ENCODE measurements at regions not wholly inside any gene's neighbourhood (a gene's known extent, or its start where the extent isn't known, plus 50 kb on each side); places are given as distances from the start of the nearest gene placed in this dataset.

DNA sequence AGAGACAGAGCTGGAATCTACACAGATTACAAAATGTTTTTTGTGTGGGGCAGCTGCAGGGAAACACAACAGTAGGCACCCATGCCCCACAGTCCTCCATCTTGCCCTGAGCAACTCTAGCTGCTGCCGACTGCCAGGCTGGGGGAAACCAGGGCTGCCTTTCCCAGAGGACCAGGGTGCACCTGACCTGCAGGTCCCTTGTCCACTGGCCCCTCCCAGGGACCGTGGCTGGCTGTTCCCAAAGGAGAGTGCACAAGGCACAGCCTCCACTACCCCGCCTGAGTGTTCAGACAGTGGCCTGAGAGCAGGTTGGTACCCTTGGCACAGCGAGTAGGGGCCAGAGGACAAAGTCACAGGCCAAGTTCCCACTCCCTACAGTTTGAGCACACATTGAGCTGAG lies 181.8 kb downstream of the BARX2 start:
- DNase-seq (ENCODE audit: low read depth, low spot score) (no peak), ATAC-seq (no peak)
- BruUV-seq (replicated peaks), result no TSS peak
- Histone ChIP-seq H3K4me2 (ENCODE audit: low read length) (no peak overlapping the region), H3K9me2 (ENCODE audit: insufficient read depth) (no peaks in the 10 kb centered on the region), H3K27ac (ENCODE audit: low read depth, low read length) (no peak overlapping the region), H3K4me3 (replicated peaks in 1 of 2; ENCODE audit: low read depth in 1 of 2, low read length in 2 of 2) (no peak overlapping the region), H4K20me1 (ENCODE audit: insufficient read depth) (no peaks in the 10 kb centered on the region), H3K9me3 (ENCODE audit: control insufficient read depth in 1 of 2, insufficient read depth in 1 of 2, low read depth in 1 of 2, low read length in 2 of 2) (no peaks in the 10 kb centered on the region), H3K9ac (ENCODE audit: low read length) (no peak overlapping the region), H3K79me2 (ENCODE audit: insufficient read depth, low read length) (no peaks in the 10 kb centered on the region), H3K4me1 (ENCODE audit: control insufficient read depth in 1 of 2, insufficient read depth in 2 of 2, low read length in 2 of 2) (no peaks in the 10 kb centered on the region), H2AFZ (ENCODE audit: low read depth, low read length, poor library complexity, severe bottlenecking) (no peak overlapping the region), H3K36me3 (ENCODE audit: control insufficient read depth in 1 of 2, insufficient read depth in 2 of 2, low read length in 2 of 2) (no peaks in the 10 kb centered on the region), H3K27me3 (ENCODE audit: insufficient read depth, low read length) (0 out of 2 replicates have a peak, but pooled peaks cover 3% of the 10 kb centered on the region)
- TF ChIP-seq JUND (IDR thresholded peaks at IDR 0.05) (no peak), FOSL1 (IDR thresholded peaks at IDR 0.05; ENCODE audit: low read depth) (no peak), CEBPB (IDR thresholded peaks at IDR 0.05; ENCODE audit: low read depth) (no peak), EZH2phosphoT487 (IDR thresholded peaks at IDR 0.05; ENCODE audit: borderline replicate concordance) (no peak), SIN3A (IDR thresholded peaks at IDR 0.05; ENCODE audit: low read depth) (no peak), EZH2 (IDR thresholded peaks at IDR 0.05) (no peak), SP1 (IDR thresholded peaks at IDR 0.05; ENCODE audit: low read depth) (no peak), ZFX (IDR thresholded peaks at IDR 0.05) (no peak), SRF (IDR thresholded peaks at IDR 0.05; ENCODE audit: low read depth) (no peak)
- ChIA-PET RAD21 (ENCODE audit: low non-redundant PET in 1 of 2, low total read pairs in 2 of 2, uncharacterized antibody in 2 of 2, unreplicated experiment in 2 of 2) (no interaction called here), POLR2A (no interaction called here), CTCF (no interaction called here)
- intact Hi-C loops (cut with micrococcal nuclease), result no loop called here

DNA sequence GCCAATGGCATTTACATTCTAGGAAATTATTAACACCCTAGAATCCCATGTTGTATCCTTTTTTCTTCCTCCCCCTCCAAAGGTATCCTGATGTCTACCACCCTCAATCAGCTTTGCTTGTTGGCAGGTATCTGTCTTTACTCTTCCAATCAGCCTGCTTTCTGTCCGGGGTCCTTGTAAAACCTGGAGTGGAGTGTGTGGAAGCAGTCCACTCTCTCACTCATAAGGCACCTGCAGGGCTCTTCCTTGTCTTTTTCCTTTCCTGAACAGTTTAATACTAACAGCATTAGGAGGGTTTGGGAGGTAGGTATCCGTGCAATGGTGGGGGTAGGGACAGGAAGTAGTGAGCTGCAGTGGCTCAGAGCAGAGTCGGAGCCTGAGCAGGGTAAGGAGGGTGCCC lies 193.4 kb downstream of the BARX2 start:
- POLR2A ChIA-PET, result no interaction called here
- Histone ChIP-seq H3K27me3 (ENCODE audit: insufficient read depth, low read length) (no peaks in the 10 kb centered on the region), H3K4me1 (ENCODE audit: control insufficient read depth in 1 of 2, insufficient read depth in 2 of 2, low read length in 2 of 2) (no peaks in the 10 kb centered on the region), H3K4me2 (ENCODE audit: low read length) (no peak overlapping the region), H3K9me2 (ENCODE audit: insufficient read depth) (no peaks in the 10 kb centered on the region), H3K9me3 (ENCODE audit: control insufficient read depth in 1 of 2, insufficient read depth in 1 of 2, low read depth in 1 of 2, low read length in 2 of 2) (no peaks in the 10 kb centered on the region), H3K79me2 (ENCODE audit: insufficient read depth, low read length) (no peaks in the 10 kb centered on the region), H3K36me3 (ENCODE audit: control insufficient read depth in 1 of 2, insufficient read depth in 2 of 2, low read length in 2 of 2) (no peaks in the 10 kb centered on the region), H3K27ac (ENCODE audit: low read depth, low read length) (no peak overlapping the region), H3K4me3 (replicated peaks in 1 of 2; ENCODE audit: low read depth in 1 of 2, low read length in 2 of 2) (no peak overlapping the region), H4K20me1 (ENCODE audit: insufficient read depth) (no peaks in the 10 kb centered on the region), H2AFZ (ENCODE audit: low read depth, low read length, poor library complexity, severe bottlenecking) (no peak overlapping the region), H3K9ac (ENCODE audit: low read length) (no peak overlapping the region)
- BruUV-seq (replicated peaks), result no TSS peak
- CTCF ChIA-PET, result no interaction called here
- no peak for ATAC-seq
- intact Hi-C loops (cut with micrococcal nuclease), result no loop called here
- no peak for DNase-seq (ENCODE audit: low read depth, low spot score)
- RAD21 ChIA-PET (ENCODE audit: low non-redundant PET in 1 of 2, low total read pairs in 2 of 2, uncharacterized antibody in 2 of 2, unreplicated experiment in 2 of 2), result no interaction called here
- TF ChIP-seq YY1 (IDR thresholded peaks at IDR 0.05; ENCODE audit: extremely low read depth, insufficient replicate concordance, low read depth, low read length), result no peak
- TF ChIP-seq, protein P1, sequence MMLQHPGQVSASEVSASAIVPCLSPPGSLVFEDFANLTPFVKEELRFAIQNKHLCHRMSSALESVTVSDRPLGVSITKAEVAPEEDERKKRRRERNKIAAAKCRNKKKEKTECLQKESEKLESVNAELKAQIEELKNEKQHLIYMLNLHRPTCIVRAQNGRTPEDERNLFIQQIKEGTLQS (IDR thresholded peaks at IDR 0.05), result no peak
- no peak for TF ChIP-seq RAD21 (IDR thresholded peaks at IDR 0.05; ENCODE audit: low read depth)
- TF ChIP-seq EGR1 (IDR thresholded peaks at IDR 0.05; ENCODE audit: low read depth), result no peak
- TF ChIP-seq JUND (IDR thresholded peaks at IDR 0.05), result no peak
- no peak for TF ChIP-seq SIN3A (IDR thresholded peaks at IDR 0.05; ENCODE audit: low read depth)
- TF ChIP-seq SP1 (IDR thresholded peaks at IDR 0.05; ENCODE audit: low read depth), result no peak
- TF ChIP-seq, protein P2, sequence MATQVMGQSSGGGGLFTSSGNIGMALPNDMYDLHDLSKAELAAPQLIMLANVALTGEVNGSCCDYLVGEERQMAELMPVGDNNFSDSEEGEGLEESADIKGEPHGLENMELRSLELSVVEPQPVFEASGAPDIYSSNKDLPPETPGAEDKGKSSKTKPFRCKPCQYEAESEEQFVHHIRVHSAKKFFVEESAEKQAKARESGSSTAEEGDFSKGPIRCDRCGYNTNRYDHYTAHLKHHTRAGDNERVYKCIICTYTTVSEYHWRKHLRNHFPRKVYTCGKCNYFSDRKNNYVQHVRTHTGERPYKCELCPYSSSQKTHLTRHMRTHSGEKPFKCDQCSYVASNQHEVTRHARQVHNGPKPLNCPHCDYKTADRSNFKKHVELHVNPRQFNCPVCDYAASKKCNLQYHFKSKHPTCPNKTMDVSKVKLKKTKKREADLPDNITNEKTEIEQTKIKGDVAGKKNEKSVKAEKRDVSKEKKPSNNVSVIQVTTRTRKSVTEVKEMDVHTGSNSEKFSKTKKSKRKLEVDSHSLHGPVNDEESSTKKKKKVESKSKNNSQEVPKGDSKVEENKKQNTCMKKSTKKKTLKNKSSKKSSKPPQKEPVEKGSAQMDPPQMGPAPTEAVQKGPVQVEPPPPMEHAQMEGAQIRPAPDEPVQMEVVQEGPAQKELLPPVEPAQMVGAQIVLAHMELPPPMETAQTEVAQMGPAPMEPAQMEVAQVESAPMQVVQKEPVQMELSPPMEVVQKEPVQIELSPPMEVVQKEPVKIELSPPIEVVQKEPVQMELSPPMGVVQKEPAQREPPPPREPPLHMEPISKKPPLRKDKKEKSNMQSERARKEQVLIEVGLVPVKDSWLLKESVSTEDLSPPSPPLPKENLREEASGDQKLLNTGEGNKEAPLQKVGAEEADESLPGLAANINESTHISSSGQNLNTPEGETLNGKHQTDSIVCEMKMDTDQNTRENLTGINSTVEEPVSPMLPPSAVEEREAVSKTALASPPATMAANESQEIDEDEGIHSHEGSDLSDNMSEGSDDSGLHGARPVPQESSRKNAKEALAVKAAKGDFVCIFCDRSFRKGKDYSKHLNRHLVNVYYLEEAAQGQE (IDR thresholded peaks at IDR 0.05; ENCODE audit: low read depth), result no peak
- TF ChIP-seq POLR2A (IDR thresholded peaks at IDR 0.05; ENCODE audit: borderline replicate concordance, extremely low read depth, insufficient read depth, insufficient read length), result no peak
- TF ChIP-seq POLR2AphosphoS5 (IDR thresholded peaks at IDR 0.05; ENCODE audit: low read depth, low read length), result no peak
- TF ChIP-seq SRF (IDR thresholded peaks at IDR 0.05; ENCODE audit: low read depth), result no peak
- TF ChIP-seq CEBPB (IDR thresholded peaks at IDR 0.05; ENCODE audit: low read depth), result no peak
- TF ChIP-seq ELF1 (IDR thresholded peaks at IDR 0.05; ENCODE audit: borderline replicate concordance, low read depth), result no peak
- TF ChIP-seq, protein P3, sequence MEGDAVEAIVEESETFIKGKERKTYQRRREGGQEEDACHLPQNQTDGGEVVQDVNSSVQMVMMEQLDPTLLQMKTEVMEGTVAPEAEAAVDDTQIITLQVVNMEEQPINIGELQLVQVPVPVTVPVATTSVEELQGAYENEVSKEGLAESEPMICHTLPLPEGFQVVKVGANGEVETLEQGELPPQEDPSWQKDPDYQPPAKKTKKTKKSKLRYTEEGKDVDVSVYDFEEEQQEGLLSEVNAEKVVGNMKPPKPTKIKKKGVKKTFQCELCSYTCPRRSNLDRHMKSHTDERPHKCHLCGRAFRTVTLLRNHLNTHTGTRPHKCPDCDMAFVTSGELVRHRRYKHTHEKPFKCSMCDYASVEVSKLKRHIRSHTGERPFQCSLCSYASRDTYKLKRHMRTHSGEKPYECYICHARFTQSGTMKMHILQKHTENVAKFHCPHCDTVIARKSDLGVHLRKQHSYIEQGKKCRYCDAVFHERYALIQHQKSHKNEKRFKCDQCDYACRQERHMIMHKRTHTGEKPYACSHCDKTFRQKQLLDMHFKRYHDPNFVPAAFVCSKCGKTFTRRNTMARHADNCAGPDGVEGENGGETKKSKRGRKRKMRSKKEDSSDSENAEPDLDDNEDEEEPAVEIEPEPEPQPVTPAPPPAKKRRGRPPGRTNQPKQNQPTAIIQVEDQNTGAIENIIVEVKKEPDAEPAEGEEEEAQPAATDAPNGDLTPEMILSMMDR (IDR thresholded peaks at IDR 0.05 in 2 of 3, conservative IDR thresholded peaks at IDR 0.05 in 1 of 3; ENCODE audit: borderline replicate concordance in 1 of 3, insufficient read depth in 1 of 3, low read depth in 2 of 3, low read length in 2 of 3), result no peak

All from HCT116 (cell line).